ENCODE measurements at regions not wholly inside any gene's neighbourhood (a gene's known extent, or its start where the extent isn't known, plus 50 kb on each side); places are given as distances from the start of the nearest gene placed in this dataset.
"Not testable (repeated sequence)": the region's sequence is repeated elsewhere in the genome, so short reads cannot be mapped to it uniquely, and the experiment has no call there.

DNA sequence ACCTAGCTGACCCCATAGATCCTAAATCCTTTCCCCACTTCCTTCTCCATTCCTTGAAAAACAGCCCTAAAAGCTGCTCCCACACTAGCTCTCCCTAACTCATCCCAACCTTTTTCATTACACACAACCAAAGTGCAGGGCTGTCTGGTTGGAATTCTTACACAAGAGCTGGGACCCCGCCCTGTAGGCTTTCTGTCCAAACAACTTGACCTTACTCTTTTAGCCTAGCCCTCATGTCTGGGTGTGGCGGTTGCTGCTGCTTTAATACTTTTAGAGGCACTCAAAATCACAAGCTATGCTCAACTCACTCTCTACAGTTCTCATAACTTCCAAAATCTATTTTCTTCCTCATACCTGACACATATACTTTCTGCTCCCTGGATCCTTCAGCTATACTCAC, 93.9 kb upstream of the TRIM24 start:
- H3K9ac ChIP-seq (ENCODE audit: low read length); H3K27me3 ChIP-seq (ENCODE audit: control insufficient read depth, insufficient read depth, low read length); H3K36me3 ChIP-seq (ENCODE audit: control insufficient read depth, insufficient read depth, low read length); H3K4me1 ChIP-seq (ENCODE audit: control insufficient read depth, insufficient read depth, low read length); H3K4me3 ChIP-seq (ENCODE audit: low read depth, low read length); H3K27ac ChIP-seq (ENCODE audit: low read depth, low read length): not testable (repeated sequence)
- H3K9me3 ChIP-seq (ENCODE audit: control insufficient read depth, insufficient read depth, low read depth, low read length) = peaks cover 51% of the 10 kb centered on the region

GRCh38 chr7:138366676-138367075, 93.4 kb upstream of the TRIM24 start:
- not testable (repeated sequence) for H3K27me3 ChIP-seq (ENCODE audit: control insufficient read depth, insufficient read depth, low read length); H3K4me3 ChIP-seq (ENCODE audit: low read depth, low read length); H3K27ac ChIP-seq (ENCODE audit: low read depth, low read length); H3K9ac ChIP-seq (ENCODE audit: low read length); H3K36me3 ChIP-seq (ENCODE audit: control insufficient read depth, insufficient read depth, low read length); H3K4me1 ChIP-seq (ENCODE audit: control insufficient read depth, insufficient read depth, low read length)
- H3K9me3 ChIP-seq (ENCODE audit: control insufficient read depth, insufficient read depth, low read depth, low read length) = peaks cover 54% of the 10 kb centered on the region

DNA sequence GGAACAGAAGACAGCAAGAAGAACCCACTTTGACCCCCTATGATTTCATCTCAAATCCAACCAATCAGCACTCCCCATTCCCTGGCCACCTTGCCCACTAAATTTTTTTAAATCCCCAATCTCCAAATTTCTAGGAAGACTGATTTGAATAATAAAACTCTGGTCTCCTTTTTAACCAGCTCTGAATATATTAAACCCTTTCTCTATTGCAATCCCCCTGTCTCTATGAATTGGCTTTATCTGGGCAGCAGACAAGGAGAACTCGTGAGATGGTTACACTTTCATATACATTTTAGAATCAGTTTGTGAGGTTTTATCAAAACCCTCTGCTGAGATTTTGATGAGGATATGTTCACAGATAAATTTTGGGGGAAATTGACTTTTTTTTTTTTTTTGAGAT, 90.3 kb upstream of the TRIM24 start:
- H3K27ac ChIP-seq (ENCODE audit: low read depth, low read length) = no peak overlapping the region
- H3K4me1 ChIP-seq (ENCODE audit: control insufficient read depth, insufficient read depth, low read length) = no peaks in the 10 kb centered on the region
- no peaks in the 10 kb centered on the region for H3K36me3 ChIP-seq (ENCODE audit: control insufficient read depth, insufficient read depth, low read length)
- no peak overlapping the region for H3K4me3 ChIP-seq (ENCODE audit: low read depth, low read length)
- no peaks in the 10 kb centered on the region for H3K27me3 ChIP-seq (ENCODE audit: control insufficient read depth, insufficient read depth, low read length)
- H3K9me3 ChIP-seq (ENCODE audit: control insufficient read depth, insufficient read depth, low read depth, low read length) = peaks cover 56% of the 10 kb centered on the region
- no peak overlapping the region for H3K9ac ChIP-seq (ENCODE audit: low read length)

GRCh38 chr7:138370956-138371355, 89.1 kb upstream of the TRIM24 start:
- Histone ChIP-seq H3K4me1 (ENCODE audit: control insufficient read depth, insufficient read depth, low read length) (no peaks in the 10 kb centered on the region), H3K27me3 (ENCODE audit: control insufficient read depth, insufficient read depth, low read length) (no peaks in the 10 kb centered on the region), H3K9me3 (ENCODE audit: control insufficient read depth, insufficient read depth, low read depth, low read length) (peaks cover 53% of the 10 kb centered on the region)

DNA sequence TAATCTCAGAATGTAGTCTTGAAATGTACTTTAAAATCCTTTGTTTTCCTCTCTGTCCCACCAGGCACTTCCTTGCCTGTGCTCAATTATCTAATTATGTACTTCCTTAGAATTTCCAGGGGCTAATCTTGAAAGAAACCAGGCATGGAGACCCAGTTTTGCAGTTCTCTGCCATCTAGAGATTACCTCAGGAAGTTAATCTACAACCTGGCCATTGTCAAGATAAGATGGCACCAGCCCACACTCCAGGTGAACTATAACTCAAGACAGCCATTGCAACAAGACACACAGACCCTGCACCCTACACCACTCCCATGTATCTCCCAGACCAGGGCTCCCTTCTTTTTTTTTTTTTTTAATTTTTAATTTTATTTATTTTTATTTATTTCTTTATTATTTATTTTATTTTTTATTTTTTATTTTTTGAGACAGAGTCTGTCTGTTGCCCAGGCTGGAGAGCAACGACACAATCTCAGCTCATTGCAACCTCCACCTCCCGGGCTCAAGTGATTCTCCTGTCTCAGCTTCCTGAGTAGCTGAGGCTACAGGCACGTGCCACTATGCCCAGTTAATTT, 85.9 kb upstream of the TRIM24 start:
- no peak overlapping the region for H3K27ac ChIP-seq (ENCODE audit: low read depth, low read length)
- no peaks in the 10 kb centered on the region for H3K4me1 ChIP-seq (ENCODE audit: control insufficient read depth, insufficient read depth, low read length)
- peaks cover 32% of the 10 kb centered on the region for H3K9me3 ChIP-seq (ENCODE audit: control insufficient read depth, insufficient read depth, low read depth, low read length)
- no peaks in the 10 kb centered on the region for H3K36me3 ChIP-seq (ENCODE audit: control insufficient read depth, insufficient read depth, low read length)
- H3K9ac ChIP-seq (ENCODE audit: low read length) = no peak overlapping the region
- H3K4me3 ChIP-seq (ENCODE audit: low read depth, low read length) = no peak overlapping the region
- H3K27me3 ChIP-seq (ENCODE audit: control insufficient read depth, insufficient read depth, low read length) = no peaks in the 10 kb centered on the region

More at GRCh38 chr7:138370956-138371355, 89.1 kb upstream of the TRIM24 start:
- Histone ChIP-seq H3K27ac (ENCODE audit: low read depth, low read length) (no peak overlapping the region), H3K9ac (ENCODE audit: low read length) (no peak overlapping the region), H3K4me3 (ENCODE audit: low read depth, low read length) (no peak overlapping the region), H3K36me3 (ENCODE audit: control insufficient read depth, insufficient read depth, low read length) (no peaks in the 10 kb centered on the region)

GRCh38 chr7:138377306-138377705, 82.8 kb upstream of the TRIM24 start:
- no peak overlapping the region for H3K9ac ChIP-seq (ENCODE audit: low read length)
- H3K27ac ChIP-seq (ENCODE audit: low read depth, low read length) = no peak overlapping the region
- no peaks in the 10 kb centered on the region for H3K36me3 ChIP-seq (ENCODE audit: control insufficient read depth, insufficient read depth, low read length)
- no peak overlapping the region for H3K4me3 ChIP-seq (ENCODE audit: low read depth, low read length)
- H3K4me1 ChIP-seq (ENCODE audit: control insufficient read depth, insufficient read depth, low read length) = no peaks in the 10 kb centered on the region
- H3K9me3 ChIP-seq (ENCODE audit: control insufficient read depth, insufficient read depth, low read depth, low read length) = peaks cover 15% of the 10 kb centered on the region
- no peaks in the 10 kb centered on the region for H3K27me3 ChIP-seq (ENCODE audit: control insufficient read depth, insufficient read depth, low read length)

DNA sequence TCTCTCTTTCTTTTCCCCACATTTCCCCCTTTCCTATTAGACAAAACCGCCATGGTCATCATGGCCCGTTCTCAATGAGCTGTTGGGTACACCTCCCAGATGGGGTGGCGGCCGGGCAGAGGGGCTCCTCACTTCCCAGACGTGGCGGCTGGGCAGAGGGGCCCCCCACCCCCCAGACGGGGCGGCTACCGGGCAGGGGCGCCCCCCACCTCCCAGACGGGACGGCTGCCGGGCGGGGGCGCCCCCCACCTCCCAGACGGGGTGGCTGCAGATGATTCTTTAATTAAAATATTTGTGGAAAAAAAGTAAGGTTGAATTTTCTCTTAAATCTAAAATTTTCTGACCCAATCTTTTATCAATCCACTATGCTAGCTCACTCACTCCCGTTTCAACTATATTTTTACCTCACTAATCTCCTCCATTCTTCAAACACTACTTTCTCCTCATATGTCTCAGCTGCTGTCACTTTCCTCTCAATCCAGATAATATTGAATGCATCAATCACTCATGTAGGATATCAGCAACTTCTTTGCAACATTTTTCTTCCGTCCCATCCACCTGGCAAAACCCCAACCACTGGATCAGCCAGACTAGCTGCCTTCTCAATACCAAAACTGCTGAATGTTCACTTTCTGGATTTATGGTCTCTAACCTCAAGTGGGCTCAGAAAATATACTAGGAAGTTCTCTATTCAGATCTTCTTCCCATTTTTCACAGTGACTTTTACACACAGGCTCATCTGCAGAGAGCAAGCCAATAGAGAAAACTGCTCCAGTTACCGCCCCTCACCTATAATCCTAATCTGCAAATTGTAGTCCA, 81.1 kb upstream of the TRIM24 start:
- H3K9ac ChIP-seq (ENCODE audit: low read length) = no peak overlapping the region
- H3K4me3 ChIP-seq (ENCODE audit: low read depth, low read length) = no peak overlapping the region
- no peaks in the 10 kb centered on the region for H3K36me3 ChIP-seq (ENCODE audit: control insufficient read depth, insufficient read depth, low read length)
- peaks cover 15% of the 10 kb centered on the region for H3K9me3 ChIP-seq (ENCODE audit: control insufficient read depth, insufficient read depth, low read depth, low read length)
- no peaks in the 10 kb centered on the region for H3K27me3 ChIP-seq (ENCODE audit: control insufficient read depth, insufficient read depth, low read length)
- H3K4me1 ChIP-seq (ENCODE audit: control insufficient read depth, insufficient read depth, low read length) = no peaks in the 10 kb centered on the region
- no peak overlapping the region for H3K27ac ChIP-seq (ENCODE audit: low read depth, low read length)

GRCh38 chr7:138382862-138383565, 77.0 kb upstream of the TRIM24 start:
- Histone ChIP-seq H3K27me3 (ENCODE audit: control insufficient read depth, insufficient read depth, low read length) (no peaks in the 10 kb centered on the region), H3K9me3 (ENCODE audit: control insufficient read depth, insufficient read depth, low read depth, low read length) (peaks cover 15% of the 10 kb centered on the region), H3K27ac (ENCODE audit: low read depth, low read length) (no peak overlapping the region), H3K36me3 (ENCODE audit: control insufficient read depth, insufficient read depth, low read length) (no peaks in the 10 kb centered on the region), H3K4me3 (ENCODE audit: low read depth, low read length) (no peak overlapping the region), H3K9ac (ENCODE audit: low read length) (no peak overlapping the region), H3K4me1 (ENCODE audit: control insufficient read depth, insufficient read depth, low read length) (no peaks in the 10 kb centered on the region)

DNA sequence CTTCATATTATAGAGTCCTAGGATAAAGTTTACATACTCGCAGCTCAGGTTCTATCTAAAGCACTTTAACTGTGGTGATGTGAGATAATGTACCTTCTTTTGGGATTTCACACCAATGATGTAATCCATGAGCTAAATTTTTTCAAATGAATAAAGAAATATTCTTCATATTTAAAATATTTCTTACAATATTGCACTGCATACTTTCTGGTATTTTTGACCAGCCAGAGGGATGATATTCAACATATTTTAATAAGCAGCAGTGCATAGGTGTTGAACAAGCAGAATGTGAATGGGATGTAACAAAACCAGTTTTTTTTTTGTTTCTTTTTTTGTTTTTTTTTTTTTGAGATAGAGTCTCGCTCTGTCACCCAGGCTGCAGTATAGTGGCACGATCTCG, 73.2 kb upstream of the TRIM24 start:
- H3K27me3 ChIP-seq (ENCODE audit: control insufficient read depth, insufficient read depth, low read length) = no peaks in the 10 kb centered on the region
- H3K36me3 ChIP-seq (ENCODE audit: control insufficient read depth, insufficient read depth, low read length) = no peaks in the 10 kb centered on the region
- H3K4me3 ChIP-seq (ENCODE audit: low read depth, low read length) = no peak overlapping the region
- peaks cover 9% of the 10 kb centered on the region for H3K9me3 ChIP-seq (ENCODE audit: control insufficient read depth, insufficient read depth, low read depth, low read length)
- no peaks in the 10 kb centered on the region for H3K4me1 ChIP-seq (ENCODE audit: control insufficient read depth, insufficient read depth, low read length)
- no peak overlapping the region for H3K9ac ChIP-seq (ENCODE audit: low read length)
- H3K27ac ChIP-seq (ENCODE audit: low read depth, low read length) = no peak overlapping the region

DNA sequence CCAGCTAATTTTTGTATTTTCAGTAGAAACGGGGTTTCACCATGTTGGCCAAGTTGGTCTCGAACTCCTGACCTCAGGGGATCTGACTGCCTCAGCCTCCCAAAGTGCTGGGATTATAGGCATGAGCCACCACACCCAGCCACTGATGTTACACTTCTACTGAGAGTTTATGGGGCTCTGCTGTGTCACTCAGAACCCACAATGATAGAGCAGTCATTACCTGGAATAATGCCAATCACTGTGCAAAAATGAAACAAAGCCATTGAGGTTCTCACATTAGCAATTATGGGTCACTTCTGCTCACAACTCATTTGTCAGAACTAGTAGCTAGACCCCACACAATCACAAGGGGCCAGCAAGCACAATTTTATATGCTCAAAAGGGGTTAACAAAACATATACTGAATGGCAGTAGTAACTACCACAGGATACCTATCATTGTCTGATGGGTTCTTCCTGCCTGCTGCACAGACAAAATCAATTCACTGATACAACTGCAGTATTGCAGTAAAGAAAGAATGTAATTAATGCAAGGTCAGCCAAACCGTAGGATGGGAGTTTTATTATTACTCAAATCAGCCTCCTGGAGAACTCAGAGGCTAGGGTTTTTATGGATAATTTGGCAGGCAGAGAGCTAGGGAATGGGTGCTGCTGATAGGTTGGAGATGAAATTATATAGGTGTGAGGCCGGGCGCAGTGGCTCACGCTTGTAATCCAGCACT, 72.1 kb upstream of the TRIM24 start:
- H3K4me1 ChIP-seq (ENCODE audit: control insufficient read depth, insufficient read depth, low read length) = no peaks in the 10 kb centered on the region
- H3K36me3 ChIP-seq (ENCODE audit: control insufficient read depth, insufficient read depth, low read length) = no peaks in the 10 kb centered on the region
- H3K9ac ChIP-seq (ENCODE audit: low read length) = no peak overlapping the region
- peaks cover 9% of the 10 kb centered on the region for H3K9me3 ChIP-seq (ENCODE audit: control insufficient read depth, insufficient read depth, low read depth, low read length)
- no peaks in the 10 kb centered on the region for H3K27me3 ChIP-seq (ENCODE audit: control insufficient read depth, insufficient read depth, low read length)
- H3K27ac ChIP-seq (ENCODE audit: low read depth, low read length) = no peak overlapping the region
- no peak overlapping the region for H3K4me3 ChIP-seq (ENCODE audit: low read depth, low read length)
